ENCODE measurements at regions not wholly inside any gene's neighbourhood (a gene's known extent, or its start where the extent isn't known, plus 50 kb on each side); places are given as distances from the start of the nearest gene placed in this dataset.

DNA sequence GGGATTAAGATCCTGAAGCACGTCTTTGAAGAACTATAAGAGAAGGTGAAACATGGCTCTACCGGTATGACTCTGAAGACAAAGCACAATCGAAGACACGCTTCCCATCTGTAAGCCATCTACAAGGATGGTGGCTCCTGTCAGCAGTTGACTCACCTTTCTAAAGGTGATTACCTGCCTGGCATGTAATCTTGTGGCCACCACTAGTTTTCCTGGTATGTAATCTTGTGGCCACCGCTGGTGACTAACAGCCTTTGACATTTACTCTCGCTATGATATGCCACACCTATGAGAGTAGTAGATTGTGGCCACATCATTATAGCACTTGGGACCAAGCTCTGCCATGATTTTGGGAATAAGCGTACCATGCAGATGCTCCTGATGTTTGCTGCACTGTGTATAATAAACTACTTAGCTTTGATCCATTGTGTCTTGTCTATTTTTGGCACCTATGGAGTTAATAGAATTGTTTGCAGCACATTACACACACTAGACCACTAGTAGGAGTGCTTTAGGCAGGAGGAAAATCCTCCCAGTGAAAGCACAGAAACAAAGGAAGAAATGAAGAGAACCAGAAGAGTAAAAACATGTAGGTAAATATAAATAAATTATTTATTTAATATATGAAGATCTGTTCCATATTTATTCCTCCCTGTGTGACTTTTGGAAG is 59.8 kb downstream of the VAX1 start:
- no peak for DNase-seq (ENCODE audit: low spot score)

GRCh38 chr10:117075064-117075463 is 63.0 kb downstream of the VAX1 start:
- DNase-seq (ENCODE audit: low spot score): peak; percentile 7

GRCh38 chr10:117074621-117075020 is 63.4 kb downstream of the VAX1 start:
- no peak for DNase-seq (ENCODE audit: low spot score)

DNA sequence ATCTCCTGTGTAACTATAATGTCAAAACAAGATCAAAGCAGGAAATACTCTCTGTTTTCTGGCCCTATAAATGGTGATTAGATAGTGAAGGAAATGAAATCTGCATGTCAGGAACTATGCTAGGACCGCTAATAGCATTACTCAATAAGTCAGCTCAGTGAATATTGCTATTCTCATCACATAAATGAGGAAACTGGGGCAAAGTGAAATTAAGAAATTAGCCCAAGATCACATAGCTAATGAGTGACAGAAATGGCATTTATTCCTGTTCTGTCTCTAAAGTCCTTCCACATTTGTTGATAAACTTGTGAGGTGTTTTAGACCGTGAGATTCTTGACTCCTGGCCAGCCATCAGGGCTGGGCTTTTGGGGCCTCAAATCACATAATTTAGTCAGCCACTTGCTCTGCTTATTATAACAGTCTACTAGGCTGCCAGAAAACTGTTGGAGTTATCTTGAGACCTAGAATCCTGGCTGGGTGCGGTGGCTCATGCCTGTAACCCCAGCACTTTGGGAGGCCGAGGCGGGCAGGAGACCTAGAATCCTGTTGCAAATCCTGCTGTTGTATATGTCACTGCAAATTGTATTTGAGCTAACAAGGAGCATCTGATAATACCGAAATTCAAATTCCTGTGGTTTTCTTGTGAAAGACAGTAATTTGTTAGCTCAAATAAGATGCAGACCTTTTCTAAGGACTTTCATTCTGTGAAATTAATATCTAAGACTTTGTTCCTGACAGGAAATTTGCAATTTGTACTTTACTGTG is 66.5 kb upstream of the SHTN1 start:
- peak; percentile 7 for DNase-seq (ENCODE audit: low spot score)

All from GM03348 (cell line).